Cardiac muscle cell (in vitro differentiated cells and primary cell): ENCODE measurements at regions not wholly inside any gene's neighbourhood (a gene's known extent, or its start where the extent isn't known, plus 50 kb on each side); places are given as distances from the start of the nearest gene placed in this dataset.

ENCODE experiments used
- DNase-seq, 2 donors: peaks; one replicate each; pipeline versions ENCODE4 v3.0.0 to v3.0.0-alpha.2; 2010 to 2017; ENCODE audit warnings: low read depth in 1 of 2, low spot score in 1 of 2
- H3K27ac ChIP-seq: fragments of 200-600 bp; sonication (generic); 2 replicates; pipeline ENCODE4 v1.5.1; 2016
- H3K27me3 ChIP-seq: fragments of 200-600 bp; sonication (generic); 2 replicates; pipeline ENCODE4 v1.6.0; 2016; ENCODE audit warnings: control low read depth
- H3K36me3 ChIP-seq: fragments of 200-600 bp; sonication (generic); 2 replicates; pipeline ENCODE4 v1.5.1; 2016; ENCODE audit warnings: control low read depth
- H3K4me1 ChIP-seq: fragments of 200-600 bp; sonication (generic); 2 replicates; pipeline ENCODE4 v1.8.1; 2017; ENCODE audit warnings: low read depth, mild to moderate bottlenecking, mixed run types
- H3K4me3 ChIP-seq: fragments of 200-600 bp; sonication (generic); 2 replicates; pipeline ENCODE4 v1.5.1; 2016; ENCODE audit warnings: mild to moderate bottlenecking
- H3K9me3 ChIP-seq: fragments of 200-600 bp; sonication (generic); 2 replicates; pipeline ENCODE4 v1.5.1; 2017; ENCODE audit warnings: low read depth, mild to moderate bottlenecking, control low read depth
- TF ChIP-seq, protein P1 (sequence below): IDR thresholded peaks from 2 replicates; pipeline ENCODE4 v1.5.1; 2012; ENCODE audit warnings: low read depth, mild to moderate bottlenecking, low read length

GRCh38 chr12:16136219-16136988 is 141.1 kb downstream of the SLC15A5 start:
- peaks cover 3% of the 10 kb centered on the region for H3K9me3 ChIP-seq
- no peaks in the 10 kb centered on the region for H3K4me1 ChIP-seq
- H3K36me3 ChIP-seq: no peaks in the 10 kb centered on the region
- H3K4me3 ChIP-seq: no peak overlapping the region
- no peak for DNase-seq
- H3K27ac ChIP-seq: no peak overlapping the region
- TF ChIP-seq, protein P1, sequence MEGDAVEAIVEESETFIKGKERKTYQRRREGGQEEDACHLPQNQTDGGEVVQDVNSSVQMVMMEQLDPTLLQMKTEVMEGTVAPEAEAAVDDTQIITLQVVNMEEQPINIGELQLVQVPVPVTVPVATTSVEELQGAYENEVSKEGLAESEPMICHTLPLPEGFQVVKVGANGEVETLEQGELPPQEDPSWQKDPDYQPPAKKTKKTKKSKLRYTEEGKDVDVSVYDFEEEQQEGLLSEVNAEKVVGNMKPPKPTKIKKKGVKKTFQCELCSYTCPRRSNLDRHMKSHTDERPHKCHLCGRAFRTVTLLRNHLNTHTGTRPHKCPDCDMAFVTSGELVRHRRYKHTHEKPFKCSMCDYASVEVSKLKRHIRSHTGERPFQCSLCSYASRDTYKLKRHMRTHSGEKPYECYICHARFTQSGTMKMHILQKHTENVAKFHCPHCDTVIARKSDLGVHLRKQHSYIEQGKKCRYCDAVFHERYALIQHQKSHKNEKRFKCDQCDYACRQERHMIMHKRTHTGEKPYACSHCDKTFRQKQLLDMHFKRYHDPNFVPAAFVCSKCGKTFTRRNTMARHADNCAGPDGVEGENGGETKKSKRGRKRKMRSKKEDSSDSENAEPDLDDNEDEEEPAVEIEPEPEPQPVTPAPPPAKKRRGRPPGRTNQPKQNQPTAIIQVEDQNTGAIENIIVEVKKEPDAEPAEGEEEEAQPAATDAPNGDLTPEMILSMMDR: no peak
- no peaks in the 10 kb centered on the region for H3K27me3 ChIP-seq

- peaks cover 3% of the 10 kb centered on the region for H3K9me3 ChIP-seq
- H3K4me3 ChIP-seq: no peak overlapping the region
- no peaks in the 10 kb centered on the region for H3K27me3 ChIP-seq
- no peaks in the 10 kb centered on the region for H3K4me1 ChIP-seq
- H3K36me3 ChIP-seq: no peaks in the 10 kb centered on the region
- no peak overlapping the region for H3K27ac ChIP-seq
- DNase-seq: no peak
- TF ChIP-seq, protein P1: no peak
Observed at GRCh38 chr12:16135323-16135722, 142.2 kb downstream of the SLC15A5 start.

DNA sequence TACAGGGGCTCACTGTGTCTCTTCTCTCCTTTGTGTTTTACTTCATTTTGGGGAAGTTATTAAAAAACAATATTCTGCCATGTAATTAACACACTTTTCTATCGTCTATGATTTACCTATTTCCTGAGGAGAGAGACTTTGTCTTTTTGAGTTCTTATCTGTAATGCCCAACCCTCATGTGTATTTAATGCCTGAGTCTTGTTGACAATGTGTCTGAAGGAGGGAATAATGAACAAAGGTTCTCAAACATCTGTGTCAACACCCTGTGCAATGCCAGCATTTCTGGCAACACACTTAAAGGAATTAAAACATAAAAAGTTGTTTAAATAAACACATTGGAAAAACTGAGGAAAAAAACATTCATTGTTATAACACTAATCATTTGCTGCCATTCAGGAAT is 147.1 kb downstream of the SLC15A5 start:
- no peak for DNase-seq
- H3K4me3 ChIP-seq: no peak overlapping the region
- H3K9me3 ChIP-seq: peaks cover 3% of the 10 kb centered on the region
- H3K4me1 ChIP-seq: no peaks in the 10 kb centered on the region
- H3K27me3 ChIP-seq: no peaks in the 10 kb centered on the region
- TF ChIP-seq, protein P1: no peak
- no peaks in the 10 kb centered on the region for H3K36me3 ChIP-seq
- no peak overlapping the region for H3K27ac ChIP-seq

DNA sequence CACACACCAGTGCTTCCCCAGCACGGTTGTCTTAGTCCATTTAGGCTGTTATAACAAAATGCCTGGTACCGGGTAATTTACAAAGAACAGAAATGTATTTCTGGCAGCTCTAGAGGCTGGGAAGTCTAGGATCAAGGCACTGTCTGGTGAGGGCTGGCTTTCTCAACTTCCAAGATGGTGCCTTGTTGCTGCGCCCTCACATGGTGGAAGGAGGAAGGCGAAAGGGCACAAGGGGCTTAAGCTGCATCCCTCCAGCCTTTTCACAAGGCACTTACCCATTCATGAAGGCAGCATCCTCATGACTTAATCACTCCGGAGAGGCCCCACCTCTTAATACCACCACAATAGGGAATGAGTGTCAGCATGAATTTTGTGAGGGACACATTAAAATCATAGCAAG is 155.5 kb downstream of the SLC15A5 start:
- Histone ChIP-seq H3K4me3 (no peak overlapping the region), H3K36me3 (no peaks in the 10 kb centered on the region), H3K27me3 (no peaks in the 10 kb centered on the region), H3K9me3 (no peaks in the 10 kb centered on the region), H3K27ac (no peak overlapping the region), H3K4me1 (peaks cover 12% of the 10 kb centered on the region)
- DNase-seq: no peak
- TF ChIP-seq, protein P1: no peak

DNA sequence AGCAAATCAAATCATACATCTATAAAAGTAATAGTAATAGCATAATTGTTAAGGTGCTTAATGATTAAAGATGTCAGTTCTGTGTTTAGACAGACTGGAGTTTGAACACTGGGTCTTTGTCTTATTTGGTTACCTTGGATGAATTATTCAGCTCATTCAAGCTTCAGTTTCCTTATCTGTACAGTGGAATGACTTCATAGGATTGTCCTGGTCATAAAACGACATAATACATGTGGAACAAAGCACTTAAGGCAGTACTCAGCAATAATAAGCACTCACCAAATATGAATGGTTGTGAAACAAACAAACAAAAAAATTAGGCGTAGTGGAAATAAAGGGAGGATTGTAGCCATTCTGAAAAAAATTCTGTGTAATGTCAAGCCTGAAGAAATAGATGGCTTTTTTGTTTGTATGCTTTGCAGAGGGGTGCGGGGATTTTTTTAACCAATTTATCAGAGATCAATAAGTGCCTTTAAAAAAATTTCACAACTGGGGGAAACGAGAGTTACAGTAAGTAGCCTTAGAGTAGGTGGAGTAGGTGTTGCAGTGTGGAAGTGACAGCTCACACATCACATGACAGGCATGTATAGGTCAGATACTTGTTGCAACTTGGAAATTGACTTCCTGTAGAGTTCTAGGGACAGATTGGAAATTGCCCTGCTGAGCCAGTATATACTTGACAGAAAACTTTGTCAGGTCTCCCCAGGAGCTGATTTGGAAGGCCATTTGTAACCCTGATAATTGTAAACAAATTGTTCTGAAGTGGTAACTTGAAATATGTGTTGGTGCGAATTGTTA is 157.7 kb downstream of the SLC15A5 start:
- peak in 1 of 2 donors; percentile 60 for DNase-seq
- H3K9me3 ChIP-seq: no peaks in the 10 kb centered on the region
- H3K27me3 ChIP-seq: no peaks in the 10 kb centered on the region

More for the DNA sequence above, 157.7 kb downstream of the SLC15A5 start:
- no peak overlapping the region for H3K27ac ChIP-seq
- no peak overlapping the region for H3K4me3 ChIP-seq
- H3K36me3 ChIP-seq: no peaks in the 10 kb centered on the region
- TF ChIP-seq, protein P1: no peak
- H3K4me1 ChIP-seq: peaks cover 12% of the 10 kb centered on the region
